ENCODE measurements at regions not wholly inside any gene's neighbourhood (a gene's known extent, or its start where the extent isn't known, plus 50 kb on each side); places are given as distances from the start of the nearest gene placed in this dataset.
"Not testable (repeated sequence)": the region's sequence is repeated elsewhere in the genome, so short reads cannot be mapped to it uniquely, and the experiment has no call there.

DNA sequence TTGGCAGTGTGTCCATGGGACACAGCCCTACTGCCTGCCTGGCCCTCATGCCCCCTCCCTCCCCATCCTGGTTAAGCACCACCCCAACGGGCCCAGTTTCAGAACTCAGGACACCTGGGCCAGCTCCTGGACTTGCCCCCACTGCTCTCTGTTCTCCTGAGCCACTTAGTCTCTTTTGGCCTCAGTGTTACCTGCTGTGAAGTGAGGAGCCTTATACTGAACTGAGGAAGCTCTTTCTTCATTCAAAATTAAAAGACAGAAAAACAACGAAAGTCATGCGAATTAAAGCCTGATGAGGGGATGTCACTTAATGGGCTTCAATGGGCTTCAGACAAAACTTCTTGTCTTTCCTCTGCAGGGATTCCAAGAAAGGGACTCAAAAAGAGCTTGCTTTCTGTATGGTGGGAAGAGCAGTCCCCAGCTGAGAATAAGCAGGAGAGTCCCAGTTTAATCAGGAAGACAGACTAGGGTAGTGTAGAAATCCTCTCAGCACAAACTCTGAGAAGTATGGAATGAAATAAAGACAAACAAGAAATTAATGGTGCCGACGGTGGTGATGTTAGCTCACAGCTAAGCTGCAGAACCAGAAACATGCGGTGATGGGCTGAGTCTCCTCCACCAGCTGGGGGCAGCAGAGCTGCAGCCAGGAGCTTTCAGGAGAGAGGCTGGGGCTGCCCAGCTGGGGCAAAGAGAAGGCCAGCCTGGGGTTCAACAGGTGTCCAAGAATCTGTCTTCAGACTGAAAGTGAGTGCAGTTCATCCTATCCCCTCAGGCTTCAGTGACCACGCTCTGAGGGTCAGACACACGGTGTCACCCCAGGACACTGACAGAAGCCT lies 101.0 kb downstream of the GGTLC2 start:
- peak; percentile 56 for DNase-seq

DNA sequence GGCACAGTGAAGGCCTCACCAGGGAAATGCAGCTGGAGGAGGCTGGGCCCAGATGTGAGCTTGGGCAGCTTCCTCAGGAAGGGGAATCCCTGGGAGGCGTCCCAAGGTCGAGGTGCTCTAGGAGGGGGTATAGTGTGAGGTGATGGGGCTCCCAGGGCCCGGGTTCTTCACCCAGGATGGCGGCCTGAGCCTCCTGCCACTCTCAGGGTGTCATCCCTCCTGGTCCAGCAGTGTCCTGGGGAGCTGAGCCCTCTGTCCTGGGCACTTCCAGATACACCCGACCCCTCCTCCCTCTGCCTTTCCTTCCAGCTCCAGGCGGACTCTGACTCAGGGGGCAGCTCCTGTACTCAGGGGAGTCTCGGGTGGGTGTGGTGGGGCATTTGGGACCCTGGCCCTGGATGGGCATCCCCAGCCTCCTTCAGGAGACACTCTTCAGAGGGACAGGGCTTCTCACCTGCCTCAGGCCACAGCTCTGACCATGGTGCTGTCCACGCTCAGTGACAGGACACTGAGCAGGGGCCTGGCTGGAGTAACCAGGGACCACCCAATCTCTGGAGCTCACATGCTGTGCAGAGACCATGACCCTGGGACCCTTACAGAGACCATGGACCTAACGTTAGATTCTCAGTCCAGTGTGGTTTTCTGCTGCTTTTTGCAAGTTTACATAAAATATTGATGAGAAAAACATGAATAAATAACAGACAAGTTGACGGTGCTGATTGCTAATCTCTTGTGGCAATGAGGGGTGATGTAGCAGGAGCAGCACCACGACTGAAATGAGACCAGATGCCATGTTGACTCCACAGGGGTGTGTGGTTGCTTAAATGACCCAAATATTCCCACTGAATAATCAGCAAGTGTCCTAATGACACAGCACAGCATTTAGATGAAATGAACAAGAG lies 101.9 kb downstream of the GGTLC2 start:
- DNase-seq: no peak

DNA sequence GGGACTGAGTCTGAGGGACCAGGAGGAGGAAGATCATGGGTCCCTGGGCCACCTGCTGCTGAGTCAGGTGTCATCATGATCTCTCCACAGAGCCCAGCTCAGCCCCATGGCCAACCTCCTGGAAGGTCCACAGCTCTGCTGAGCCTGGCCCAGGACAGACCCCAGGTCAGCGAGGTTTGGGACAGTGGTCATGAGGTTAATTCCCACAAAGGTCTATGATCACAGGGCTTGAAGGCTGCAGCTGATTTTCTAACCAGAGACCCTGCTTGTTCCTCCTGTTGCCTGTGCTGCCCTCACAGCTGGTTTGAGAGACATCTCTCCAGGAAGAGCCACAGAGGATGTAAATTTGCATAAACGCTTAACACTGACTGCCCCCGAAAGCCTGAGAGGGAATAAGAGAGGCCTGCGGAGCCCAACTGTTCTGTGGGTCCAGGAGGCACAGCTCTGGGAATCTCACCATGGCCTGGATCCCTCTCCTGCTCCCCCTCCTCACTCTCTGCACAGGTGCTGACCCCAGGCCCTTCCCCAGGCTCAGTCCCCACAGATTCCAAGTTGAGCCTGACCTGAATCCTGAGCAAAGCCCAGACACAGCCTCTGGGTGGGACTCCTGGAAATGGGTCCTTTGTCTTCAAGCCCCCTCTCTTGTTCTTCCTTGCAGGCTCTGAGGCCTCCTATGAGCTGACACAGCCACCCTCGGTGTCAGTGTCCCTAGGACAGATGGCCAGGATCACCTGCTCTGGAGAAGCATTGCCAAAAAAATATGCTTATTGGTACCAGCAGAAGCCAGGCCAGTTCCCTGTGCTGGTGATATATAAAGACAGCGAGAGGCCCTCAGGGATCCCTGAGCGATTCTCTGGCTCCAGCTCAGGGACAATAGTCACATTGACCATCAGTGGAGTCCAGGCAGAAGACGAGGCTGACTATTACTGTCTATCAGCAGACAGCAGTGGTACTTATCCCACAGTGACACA lies 102.8 kb downstream of the GGTLC2 start:
- DNase-seq: no peak

DNA sequence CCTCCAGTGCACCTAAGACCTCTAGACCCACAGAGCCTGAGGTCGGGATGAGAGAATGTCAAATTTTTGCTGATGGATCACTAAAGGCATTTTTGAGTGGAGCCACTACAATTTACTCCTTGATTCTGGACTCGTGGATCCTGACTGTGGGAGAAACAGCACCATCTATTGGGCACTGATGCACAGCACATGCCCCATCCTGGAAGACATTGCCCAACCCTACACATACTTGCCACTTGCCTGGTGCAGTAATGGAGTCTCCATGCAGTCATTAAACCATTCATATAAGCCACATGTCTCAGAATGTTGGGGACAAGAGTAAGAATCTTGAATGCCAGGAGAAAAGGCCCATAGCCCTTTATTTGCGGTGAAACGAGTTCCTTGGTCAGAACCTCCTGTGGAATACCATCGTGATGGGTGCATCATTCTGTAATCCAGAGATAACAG lies 103.9 kb downstream of the GGTLC2 start:
- peak; percentile 63 for DNase-seq

DNA sequence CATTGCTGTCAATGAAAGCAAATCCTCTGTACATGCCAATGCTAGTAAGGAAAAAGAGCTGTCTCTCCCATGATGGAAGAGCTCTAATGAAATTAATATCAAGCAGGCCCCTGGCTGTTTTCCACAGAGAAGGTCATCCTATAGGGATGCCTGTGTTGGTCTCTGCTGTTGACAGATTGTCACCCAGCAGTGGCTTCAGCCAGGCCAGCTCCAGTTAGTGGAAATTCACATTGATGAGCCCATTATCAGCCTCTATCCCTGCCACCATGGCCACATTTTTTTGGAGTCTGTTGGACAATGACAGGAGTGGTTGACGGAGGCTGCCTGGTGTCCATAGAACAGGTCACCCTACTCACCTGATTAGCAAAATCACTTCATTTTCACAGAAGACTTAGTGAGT lies 104.3 kb downstream of the GGTLC2 start:
- no peak for DNase-seq

DNA sequence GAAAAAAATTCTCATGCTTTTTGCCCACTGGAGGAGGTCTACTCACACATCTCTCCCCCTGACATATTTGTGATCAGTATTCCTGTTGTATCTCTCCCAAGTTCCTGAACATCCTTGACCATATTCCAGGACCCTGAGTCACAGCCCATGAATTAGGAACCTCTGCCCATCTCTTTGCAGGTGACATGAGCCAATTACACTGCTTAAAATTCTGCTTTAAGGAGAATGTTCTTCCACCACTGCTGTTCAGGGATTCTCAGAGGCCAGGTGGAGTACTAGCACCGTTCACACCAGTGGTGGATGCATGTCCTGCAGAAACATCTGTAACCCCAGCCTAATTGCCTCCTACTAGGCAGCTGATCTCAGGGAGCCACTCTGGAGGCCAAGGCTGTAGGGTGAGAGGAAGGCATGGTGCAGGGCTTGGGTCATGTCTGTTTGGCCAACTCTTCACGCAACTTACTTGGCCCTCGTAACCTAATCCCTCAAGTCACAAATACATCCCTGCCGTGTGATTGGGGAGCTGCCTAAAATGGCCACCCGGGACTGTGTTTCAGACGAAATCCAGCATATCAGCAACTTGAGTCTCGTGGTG lies 104.8 kb downstream of the GGTLC2 start:
- DNase-seq: no peak

DNA sequence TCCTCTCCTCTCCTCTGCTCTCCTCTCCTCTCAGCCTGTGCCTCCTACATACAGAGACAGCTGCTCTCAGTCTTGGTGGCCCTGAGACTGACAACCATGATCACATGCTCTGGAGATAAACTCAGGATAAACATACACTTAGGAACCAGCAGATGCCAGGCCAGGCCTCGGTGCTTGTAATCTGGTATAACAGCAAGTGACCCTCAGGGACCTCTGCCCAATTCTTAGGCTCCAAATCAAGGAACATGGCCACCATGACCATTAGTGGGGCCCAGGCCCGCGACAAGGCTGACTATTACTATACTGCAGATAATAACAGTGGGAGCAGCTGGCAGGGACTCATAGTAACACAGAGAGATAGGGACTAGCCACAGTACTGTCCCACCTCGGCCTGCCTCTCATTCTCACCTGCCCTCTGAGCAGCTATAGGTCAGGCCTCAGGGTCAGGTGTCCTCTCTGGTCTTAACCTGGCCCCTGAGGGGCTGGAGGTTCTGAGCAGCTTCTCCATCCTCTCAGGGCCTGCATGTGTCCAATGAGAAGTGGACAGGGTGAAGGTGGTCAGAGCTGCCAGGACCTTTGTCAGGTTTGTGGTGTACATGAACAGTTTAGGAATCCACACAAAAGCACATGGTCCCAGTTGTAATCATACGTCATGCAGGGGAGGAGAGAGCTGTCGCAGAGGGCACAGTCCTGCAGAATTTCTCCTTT lies 106.1 kb downstream of the GGTLC2 start:
- DNase-seq: no peak

DNA sequence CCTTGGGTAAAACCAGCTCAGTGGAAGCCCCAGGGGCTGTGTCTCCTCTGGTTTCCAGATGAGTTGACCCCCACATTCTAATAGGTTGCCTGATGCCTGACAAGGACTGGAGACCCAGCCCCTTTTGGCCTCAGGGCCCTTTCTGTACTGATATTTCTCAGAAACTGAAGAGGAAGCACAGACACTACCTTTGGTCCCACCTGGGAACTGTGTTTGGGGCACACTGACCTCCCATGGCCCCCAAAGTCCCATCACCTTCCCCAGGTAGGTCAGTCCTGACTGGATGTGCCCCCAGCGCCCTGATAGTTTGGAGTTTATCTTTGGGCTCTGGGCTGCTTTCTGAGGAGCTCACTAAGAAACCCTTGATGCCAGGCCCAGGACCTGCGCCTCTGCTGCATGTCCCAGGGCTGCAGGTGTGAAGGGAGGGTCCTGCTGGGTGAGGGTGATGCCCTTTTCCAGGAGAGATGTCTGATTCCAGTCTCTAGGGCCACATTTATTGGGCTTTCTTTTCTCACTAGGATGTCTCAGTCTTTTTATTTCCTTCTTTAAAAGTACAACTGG lies 106.7 kb downstream of the GGTLC2 start:
- no peak for DNase-seq

DNA sequence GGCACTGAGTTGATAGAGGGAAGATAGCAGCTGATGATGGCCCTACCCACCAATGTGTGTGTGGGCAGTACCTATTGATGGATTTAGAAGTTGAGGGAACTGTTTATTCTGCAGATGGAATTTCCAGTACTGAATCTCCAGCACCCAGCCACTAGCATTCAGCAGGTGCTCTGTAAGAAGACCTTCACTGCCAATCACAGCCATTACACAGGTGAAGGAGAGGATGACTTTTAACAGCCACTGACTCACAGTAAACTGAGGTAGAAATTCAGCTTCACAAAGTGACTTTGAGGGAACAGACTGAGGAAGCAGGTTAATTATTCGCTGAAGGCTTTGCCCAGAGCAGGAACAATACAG lies 107.8 kb downstream of the GGTLC2 start:
- no peak for DNase-seq

DNA sequence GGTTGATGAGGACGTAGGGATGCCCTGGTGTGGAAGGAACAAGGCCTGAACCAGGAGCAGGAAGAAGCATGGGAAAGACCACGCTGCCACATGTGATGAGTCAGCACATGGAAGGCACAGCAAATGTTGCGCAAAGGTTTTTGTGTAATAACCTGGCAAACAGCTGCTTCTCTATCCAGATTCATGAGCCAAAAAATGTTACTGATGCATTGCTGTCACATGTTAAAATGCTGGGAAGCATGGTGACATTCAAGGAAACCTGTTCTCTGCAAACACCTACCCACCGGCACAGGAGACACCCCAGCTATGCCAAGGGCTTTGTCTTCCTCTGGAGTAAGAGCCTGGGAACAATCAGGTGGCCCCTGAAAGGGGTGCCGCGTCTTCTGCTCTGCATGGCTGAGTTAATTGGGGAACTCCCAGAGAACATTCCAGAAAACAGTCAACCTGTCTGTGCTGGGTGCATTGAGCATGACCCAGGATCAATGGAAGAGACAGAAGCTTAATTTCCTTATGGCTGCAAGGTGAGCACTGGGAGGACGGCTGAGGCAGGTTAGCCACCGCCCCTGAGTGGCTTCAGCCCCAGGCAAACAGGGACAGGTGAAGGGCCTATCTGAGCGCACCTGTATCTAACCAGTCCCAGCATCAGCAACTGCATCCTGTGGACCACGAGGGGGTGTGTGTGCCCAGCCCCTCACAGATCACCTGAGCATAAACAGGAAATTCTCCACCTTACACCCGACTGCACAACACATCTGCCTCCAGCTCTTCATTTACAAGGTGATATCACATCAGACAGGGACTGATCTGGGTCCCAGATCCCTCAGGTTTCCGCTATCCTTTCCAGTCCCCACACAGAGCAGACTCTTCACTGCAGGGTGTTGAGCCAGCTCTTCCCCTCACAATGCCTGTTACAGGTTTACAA lies 108.4 kb downstream of the GGTLC2 start:
- no peak for DNase-seq

DNA sequence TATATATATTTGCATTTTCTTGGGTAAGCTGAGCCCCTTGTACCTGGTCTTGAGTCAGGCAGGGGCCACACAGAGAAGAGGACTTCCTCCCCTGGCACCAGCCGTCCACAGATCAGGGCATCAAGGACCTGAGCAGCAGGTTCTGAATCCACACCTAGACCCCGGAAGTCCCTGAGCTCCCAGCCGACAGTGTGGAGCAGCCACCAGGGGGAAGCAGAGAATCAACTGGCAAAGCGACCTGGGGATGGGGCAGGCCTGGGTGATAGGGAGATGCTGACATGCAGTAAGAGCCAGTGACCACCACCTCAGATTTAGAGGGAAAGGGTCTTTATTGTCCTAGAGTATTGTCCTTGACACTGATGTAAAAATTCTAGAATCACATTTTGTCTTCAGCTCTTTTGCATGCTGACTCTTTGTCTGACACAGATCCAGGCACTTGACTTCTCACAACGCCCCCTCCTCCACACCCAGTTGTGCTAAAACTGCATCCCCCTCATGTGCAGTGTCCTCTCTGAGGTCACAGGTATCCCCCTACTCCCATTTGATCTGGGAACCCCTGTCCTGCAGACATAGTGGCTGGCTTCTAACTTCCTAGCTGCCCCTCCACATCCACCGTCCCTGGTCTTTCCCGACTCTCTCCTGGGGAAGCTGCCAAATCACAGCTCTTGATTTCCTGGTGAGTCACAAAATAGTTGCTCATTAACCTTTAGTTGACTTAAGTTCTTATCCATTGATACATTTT lies 109.3 kb downstream of the GGTLC2 start:
- DNase-seq: peak; percentile 77

DNA sequence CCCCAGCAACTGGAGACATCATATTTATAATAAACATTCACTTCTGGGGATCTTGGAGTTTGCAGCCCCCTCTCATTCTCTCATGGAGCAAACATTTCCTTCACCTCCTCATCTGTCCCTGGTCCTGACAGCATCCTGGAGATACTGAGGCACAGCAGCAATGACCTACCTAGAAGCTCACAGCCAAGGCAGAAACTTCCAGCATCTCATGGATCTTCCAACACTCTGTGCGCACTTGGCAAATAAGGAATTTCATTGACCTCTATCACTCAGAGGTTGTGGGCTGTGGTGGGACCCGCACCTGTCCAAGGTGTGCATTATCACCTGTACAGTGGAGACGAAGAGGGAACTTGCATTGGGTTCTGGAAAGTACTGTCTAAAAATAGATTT lies 109.8 kb downstream of the GGTLC2 start:
- DNase-seq: no peak

DNA sequence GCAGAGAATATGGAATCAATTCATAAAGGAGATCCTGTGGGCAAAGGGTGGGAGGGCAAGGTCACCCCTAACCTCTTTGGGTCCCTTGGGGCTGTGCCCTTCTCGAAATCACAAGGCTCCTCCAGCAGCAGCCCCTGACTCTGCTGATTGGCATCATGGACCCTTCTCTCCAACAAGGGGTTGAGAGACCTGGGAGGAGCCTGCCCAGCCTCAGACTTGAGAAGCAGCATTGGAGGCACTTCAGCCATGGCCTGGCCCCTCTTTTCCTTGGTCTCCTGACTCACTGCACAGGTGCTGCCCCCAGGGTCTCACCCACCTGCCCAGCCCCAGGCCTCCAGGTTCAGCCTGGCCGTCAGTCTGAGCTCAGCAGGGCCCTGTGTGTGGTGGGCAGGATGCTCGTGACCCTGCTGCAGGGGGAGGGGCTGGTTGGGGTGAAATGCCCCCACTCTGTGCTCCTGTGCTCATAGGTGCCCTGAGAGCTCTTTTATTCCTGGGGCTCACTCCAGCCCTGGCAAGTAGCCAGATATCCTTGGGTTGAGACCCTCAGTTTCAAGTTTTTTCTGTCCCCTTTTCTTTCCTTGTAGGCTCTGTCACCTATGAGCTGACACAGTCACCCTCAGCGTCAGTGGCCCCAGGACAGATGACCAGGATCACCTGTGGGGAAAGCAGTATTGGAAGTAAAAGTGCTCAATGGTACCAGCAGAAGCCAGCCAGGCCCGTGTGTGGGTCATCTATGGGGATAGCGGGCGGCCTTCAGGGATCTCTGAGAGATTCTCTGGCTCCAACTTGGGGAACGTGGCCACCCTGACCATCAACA lies 110.8 kb downstream of the GGTLC2 start:
- DNase-seq: no peak

DNA sequence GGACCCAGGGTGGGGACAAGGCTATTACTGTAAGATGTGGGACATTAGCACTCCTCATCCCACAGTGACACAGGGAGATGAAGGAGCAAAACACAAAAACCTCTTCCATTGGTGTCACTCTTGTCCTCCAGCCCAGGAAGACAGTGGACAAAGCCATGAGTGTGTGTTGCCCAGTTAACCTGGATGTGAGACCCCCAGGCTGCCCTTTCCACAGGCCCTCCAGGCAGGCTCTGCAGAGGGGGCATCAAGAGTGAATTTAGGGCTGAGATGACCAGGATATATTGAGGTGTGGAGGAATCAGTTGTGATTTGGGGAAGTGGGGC lies 111.3 kb downstream of the GGTLC2 start:
- DNase-seq: no peak

DNA sequence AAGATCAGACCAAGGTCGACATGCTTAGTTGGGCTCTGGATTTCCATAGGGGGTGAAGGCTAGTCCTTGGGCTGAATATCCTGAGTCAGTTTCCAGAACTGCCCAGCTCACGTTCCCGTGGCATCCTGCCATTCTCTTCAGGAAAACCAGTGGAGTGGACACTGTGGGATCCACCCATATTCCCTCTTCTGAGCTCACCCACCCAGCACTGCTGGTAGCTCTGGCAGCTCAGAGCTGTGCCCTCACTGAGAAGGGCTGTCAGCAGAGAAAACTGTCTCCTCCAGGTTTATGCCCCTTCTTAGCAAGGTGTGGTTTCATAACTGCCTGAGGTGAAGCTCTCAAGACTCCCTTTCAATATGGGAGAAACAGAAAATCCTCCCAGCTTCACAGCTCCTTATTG lies 111.7 kb downstream of the GGTLC2 start:
- no peak for DNase-seq

DNA sequence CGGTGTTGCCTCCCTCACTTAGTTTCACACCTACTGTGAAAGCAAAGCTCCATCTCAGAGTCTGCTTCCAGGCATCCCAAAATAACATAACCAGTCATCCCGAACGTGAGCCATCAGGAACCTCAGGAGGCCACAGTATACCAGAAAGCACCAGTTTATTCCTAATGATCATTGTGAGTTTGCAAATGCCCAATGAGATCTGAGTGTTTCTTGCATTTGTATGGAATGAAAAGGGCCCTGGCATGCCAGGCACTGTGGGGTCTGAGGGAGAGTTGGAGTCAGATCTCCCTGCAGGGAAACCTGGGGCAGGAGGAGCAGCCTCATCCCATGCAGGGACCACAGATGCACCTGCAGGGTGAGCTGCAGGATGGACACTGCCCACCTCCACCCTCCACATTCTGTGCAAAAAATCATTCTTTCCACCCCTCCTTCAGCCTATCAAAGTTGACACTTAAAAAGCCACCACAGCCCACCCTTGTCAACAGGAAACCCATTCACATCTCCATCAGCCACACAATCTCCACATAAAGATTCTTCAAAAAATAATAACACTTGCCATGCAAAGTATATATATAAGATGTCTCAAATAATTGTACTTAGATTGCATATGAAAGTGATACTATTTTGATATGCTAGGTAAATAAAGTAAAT lies 112.3 kb downstream of the GGTLC2 start:
- not testable (repeated sequence) for DNase-seq

DNA sequence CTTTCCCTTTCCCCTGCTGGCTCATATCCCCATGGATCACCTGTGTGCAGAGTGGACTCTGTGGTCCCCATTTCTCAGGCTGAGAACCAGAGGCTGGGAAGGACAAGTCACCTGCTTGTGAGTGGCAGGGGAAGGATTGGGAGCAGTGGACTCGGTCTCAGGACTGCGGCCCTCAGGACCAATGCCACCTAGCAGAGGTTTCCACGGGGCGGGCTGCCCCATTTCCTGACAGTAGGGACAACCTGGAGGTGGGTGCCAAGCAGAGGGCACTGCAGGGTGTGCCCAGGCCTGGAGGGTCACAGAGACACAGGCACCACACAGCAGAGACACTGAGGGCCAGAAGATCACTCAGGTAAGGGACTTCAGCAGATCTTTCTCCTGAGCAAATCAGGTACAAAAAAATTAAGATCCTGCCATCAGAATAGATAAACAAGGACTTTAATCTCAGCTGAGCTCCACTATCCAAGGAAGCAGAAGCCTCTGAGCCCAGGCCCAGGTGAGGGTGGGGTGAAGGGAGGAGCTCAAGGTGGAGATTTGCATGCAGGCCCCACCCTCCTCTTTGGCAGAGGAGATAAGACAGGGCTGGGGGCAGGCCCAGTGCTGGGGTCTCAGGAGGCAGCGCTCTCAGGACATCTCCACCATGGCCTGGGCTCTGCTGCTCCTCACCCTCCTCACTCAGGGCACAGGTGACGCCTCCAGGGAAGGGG lies 113.8 kb downstream of the GGTLC2 start:
- DNase-seq: not testable (repeated sequence)

DNA sequence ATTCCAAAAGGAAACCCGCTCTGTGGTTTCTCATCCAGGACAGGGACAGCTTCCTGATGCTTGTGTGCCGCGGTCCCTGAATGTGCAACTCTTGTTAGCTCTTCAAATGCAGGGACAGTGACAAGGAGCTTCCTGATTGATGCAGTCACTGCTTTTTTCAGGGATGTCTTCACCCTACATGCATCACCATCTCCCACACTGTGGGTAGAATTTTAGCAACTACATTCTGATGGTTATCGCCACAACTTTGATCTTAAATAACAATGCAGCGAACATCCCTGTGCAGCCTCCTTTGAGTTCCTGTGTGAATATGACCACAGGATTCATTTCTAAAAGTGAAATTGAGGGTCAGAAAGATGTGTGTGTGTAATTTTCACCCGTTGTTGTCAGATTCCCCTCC lies 115.0 kb downstream of the GGTLC2 start:
- peak; percentile 9 for DNase-seq

Measured in activated CD4-positive, alpha-beta T cell treated with anti-CD3 and anti-CD28 coated beads, Interleukin-10, Interleukin-2, amounts not matched to agents 100 ng/mL and 50 ng/mL, durations not matched to agents 16 hours and 8 hours (primary cell).